Smooth muscle cell of the brain vasculature (primary cell): ENCODE measurements at regions not wholly inside any gene's neighbourhood (a gene's known extent, or its start where the extent isn't known, plus 50 kb on each side); places are given as distances from the start of the nearest gene placed in this dataset.
"Not testable (repeated sequence)": the region's sequence is repeated elsewhere in the genome, so short reads cannot be mapped to it uniquely, and the experiment has no call there.

Source experiments
- DNase-seq: peaks from one replicate; pipeline ENCODE4 v3.0.0-alpha.2; 2012; ENCODE audit warnings: low read depth, low spot score

DNA sequence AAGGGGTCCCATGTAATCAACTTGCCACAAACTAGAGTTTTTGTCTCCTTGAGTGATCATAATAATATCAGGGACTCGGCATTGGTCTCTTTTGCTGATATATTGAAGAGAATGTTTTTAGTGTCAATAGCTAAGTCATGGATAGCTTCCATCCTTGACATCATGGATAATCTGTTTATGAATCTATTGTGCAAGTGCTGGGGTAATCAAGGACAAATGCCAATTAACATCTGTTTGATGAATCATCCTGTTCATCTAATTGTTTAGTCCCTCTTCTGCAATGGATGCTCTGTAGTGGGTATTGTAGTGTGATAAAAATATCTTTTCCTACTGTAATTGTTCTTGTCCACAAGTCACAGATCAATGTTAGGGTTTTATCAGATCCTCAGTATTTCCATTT lies 607.5 kb upstream of the SEMA6A start:
- DNase-seq = no peak

DNA sequence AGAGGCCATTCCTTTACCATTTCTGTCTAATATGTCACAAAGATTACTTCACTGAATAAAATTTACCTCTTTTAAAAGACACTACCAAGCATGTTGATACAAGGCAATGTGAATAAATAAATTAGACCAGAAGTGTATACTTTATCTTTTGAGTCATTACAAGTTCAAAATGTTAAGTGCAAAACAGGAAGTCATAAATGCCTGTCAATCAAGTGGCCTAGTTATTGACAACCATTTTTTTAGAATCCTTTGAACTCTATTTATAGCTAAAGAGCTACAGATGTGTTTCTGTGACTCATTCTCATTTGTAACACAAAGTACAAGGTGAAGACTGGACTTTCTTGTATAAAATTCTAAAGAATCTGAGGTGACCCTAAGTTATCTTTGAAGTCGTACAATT lies 602.7 kb upstream of the SEMA6A start:
- no peak for DNase-seq

DNA sequence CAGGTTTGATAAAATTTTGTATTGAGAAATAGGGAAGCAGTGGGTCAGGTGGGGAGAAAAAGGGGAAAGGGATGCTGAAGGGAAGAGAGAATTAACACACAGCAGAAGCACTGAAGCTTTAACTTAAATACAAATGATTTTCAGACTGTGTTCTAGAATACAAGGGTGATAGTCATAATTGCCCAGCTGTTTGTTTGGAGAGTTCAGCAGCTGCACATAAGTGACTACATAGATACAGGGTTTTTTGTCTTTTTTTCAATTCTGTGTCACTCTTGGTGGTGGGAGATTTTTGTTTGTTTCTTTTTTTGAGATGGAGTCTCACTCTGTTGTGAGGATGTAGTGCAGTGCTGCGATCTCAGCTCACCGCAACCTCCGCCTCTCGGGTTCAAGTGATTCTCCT lies 590.4 kb upstream of the SEMA6A start:
- DNase-seq = no peak

DNA sequence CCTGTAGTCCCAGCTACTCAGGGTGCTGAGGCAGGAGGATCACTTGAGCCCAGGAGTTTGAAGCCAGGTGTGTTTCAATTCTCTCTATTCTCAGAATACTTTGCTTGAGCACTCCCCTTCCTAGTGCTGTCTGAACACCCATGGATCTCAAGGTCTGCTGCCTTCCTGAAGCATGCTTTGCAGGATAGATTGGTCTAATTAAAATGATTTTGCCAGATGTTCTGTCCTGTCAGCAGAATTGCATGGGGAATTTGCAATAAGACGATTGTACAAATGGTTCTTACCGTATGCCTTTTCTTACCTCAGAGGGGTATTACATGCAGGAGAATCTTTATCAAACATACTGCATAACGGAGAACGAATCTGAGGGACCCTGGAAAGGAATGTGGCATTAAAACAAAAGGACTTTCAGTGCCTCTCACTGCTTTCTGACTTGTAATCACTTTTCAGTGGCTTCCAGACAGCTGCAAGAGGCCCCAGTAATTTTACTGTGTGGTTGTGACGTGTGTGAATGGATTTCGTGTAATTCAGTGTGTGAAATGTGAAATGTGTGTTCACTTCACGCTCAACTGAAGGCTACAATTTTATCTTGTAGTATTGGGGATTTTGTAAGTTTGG lies 587.2 kb upstream of the SEMA6A start:
- DNase-seq = no peak

DNA sequence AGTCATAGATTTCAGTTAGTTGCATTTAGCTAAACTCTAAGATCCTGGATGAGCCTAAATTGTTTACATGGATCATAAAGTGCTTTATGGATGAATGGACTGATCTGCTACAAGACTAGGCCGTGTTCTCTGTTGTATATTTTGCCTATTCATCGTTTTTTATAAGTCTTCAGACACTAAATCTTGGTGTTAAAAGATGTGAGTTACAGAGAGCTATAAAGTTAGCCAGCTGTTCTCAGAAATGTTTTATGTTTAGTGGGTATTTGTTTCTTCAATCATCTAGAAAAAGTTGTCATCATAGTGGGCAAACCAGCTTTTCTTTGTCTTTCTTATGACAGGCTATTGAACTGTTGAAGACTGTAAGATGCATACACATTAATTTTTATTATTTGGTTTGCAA lies 585.8 kb upstream of the SEMA6A start:
- no peak for DNase-seq

DNA sequence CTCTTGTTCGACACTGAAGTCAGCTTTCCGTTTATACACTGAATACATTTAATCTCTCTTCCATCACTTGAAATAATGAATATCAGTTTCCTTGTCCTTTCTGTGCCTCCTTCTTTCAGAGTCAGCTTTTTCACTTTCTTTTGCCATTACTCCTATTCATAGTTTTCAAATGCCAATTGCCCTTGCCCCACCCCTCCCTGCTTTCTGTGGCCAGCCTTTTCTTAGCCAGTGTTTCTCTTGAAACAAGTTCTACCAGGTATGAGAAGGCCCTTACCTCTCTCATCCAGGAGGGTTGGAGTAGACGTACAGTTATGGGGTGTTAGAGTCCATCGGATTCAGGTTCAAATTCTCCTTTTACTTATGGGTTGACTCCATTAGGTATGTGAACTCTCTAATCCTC lies 574.7 kb upstream of the SEMA6A start:
- no peak for DNase-seq

DNA sequence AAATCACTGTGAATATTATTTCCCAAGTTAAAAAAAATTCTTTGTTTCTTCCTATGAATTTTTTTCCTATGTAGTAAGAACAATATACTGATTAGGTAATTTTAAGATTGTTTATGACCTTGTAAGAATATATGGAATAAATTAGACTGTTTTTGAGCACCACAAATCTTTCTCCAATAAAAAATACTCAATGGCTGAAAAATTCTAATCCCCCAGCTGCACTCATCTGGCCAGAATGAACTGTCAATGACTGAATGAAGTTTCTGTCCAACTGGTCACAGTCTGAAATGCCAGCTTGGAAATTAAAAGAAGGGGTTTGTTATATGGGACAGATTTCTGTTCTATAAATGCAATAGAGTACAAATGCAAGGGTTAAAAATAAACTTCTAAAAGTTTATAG lies 569.5 kb upstream of the SEMA6A start:
- no peak for DNase-seq

DNA sequence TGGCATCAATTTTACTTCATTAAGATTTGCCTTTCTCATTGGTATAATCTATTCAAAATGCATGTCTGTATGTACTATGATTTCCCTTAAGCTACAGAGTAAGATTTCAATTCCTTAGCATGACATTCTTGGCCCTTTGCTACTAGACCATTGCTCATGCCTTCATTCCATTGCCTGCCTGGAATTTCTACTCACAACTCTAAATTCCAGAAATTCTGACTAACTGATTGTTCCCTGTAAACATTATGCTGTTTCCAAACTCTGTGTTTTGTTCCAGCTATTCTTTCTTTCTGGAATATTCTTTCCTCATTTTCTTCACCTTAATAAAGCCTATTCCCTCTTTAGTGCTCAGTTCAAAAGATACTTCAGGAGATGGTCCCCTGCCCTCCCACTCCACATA lies 568.8 kb upstream of the SEMA6A start:
- no peak for DNase-seq

DNA sequence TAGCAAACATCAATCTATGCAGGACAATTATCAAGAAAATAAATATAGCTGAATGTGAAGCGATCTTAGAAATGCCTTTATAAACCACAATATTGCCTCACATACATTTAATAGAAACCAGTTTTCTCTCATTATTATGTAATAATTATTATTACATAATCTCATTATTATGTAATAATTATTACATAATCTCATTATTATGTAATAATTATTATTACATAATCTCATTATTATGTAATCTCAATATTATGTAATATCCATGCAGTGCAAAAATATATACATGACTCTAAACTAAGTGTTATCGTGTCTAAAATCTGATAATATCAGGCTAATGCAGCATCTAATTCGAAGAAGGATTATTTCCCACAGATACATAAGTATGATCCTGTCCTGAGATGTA lies 563.9 kb upstream of the SEMA6A start:
- no peak for DNase-seq

DNA sequence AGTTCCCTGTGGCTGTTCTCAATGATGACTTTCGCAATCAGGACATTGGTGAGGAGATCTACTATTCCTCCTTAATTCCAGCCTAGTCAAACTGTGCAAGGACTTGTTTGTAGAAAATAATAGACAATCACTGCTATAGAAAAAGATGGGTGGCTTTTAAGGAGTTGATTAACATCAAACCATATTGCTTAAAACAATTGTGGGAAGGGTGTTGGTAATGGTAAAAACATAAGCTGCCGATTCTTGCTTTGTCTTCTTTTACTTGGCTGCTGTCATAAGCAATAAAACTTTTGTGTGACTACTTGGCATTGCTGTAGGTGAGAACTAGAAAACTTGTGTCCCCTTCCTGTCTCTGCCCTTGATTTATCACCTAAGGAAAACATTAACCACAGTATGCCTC lies 561.2 kb upstream of the SEMA6A start:
- DNase-seq = no peak

DNA sequence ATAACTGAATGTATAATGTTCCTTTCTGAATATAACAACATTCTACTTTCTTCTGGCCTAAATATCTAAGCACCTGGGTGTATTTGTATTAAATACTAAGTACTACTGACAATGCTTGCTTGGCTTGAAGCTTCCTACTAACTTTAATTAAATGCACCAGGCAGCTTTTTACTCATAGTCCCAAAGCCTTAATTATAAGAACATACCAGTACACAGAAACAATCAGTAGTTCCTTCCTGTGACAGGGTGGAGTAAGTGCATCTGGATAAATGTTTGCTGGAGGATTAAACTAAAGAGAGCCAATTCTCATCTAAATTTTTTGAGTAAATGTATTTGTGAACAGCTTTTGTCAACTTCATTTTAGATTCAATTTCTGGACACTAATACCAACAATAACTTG lies 558.6 kb upstream of the SEMA6A start:
- no peak for DNase-seq

DNA sequence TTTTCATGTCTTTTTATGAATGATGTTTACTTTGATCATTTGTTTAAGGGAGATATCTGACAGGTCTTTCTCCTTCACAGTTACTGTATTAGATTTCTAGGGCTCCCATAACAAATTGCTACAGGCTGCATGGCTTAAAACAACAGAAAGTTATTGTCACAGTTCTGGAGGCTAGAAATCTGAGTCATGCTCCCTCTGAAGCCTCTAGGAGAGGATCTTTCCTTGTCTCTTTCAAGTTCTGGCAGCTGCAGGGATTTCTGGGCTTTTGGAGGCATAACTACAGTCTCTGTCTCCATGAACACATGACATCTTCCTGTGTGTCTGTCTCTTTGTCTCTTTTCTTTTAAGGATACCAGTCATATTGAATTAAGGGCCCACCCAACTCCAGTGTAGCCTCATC lies 557.3 kb upstream of the SEMA6A start:
- DNase-seq = no peak

DNA sequence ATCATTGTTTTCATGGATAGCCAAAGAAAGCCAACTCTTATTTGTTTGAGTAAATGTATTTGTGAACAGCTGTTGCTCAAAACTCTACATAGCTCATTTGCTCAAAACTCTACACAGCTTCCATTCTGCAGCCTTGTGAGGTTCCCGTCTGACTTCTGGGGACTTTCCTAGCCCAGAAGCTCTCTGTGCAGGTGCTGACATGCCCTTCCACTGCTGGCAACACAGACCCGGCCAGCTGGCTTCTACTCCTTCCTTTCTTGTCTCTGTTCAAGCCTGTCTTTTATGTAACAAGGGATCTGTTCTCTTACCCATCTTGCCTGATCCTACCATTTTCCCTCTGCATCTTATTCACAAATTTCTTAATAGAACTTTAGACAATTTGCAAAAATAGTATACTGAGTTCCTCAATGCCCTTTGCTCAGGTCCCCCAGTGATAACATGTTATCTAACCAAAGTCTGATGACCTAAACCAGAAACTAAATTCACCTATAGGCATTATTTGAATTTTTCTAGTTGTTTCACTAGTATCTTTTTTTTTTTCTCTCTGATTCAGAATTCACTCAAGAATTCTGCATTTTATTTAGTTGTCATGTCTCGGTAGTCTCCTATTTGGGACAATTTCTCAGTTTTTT lies 556.5 kb upstream of the SEMA6A start:
- DNase-seq = no peak

DNA sequence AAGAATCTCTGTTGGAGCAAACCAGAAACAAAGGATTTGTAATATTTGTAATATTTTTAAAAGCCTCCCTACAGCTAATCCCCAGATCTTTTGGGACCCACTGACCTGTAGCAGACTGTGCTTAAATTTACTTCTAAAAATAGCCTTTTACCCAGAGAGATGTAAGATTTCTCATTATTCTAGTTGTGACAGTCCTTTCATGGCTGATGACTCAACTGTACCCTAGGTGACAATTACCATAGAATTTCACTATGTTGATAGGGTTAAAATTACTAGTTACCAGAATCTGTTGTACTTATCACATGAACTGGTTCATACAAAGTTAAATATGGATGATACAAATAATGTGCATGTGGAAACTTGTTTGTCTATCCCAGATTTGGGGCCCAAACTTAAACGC lies 543.9 kb upstream of the SEMA6A start:
- DNase-seq = no peak

DNA sequence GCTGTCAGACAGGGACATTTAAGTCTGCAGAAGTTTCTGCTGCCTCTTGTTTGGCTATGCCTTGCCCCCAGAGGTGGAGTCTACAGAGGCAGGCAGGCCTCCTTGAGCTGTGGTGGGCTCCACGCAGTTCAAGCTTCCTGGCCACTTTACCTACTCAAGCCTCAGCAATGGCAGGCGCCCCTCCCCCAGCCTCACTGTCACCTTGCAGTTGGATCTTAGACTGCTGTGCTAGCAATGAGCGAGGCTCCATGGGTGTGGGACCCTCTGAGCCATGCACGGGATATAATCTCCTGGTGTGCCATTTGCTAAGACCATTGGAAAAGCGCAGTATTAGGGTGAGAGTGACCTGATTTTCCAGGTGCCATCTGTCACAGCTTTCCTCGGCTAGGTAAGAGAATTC lies 542.7 kb upstream of the SEMA6A start:
- DNase-seq = not testable (repeated sequence)

DNA sequence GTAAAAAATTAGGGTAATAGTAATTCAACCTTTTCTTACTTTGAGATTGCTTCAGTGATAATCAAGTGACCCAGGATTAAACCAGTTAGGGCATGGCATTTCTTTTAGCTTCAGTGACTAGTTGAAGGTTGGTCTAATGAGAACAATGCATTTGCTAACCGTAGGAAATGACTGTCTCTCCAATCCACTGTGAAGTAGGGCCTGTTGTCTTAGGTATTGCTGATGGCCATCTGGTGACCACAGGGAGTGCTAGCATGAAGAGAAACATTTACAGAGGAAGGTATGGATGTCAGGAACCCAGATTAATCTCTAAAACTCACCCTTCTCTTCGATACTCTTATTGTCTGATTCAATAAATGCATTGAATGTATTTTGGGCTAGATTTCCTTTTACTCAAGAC lies 535.9 kb upstream of the SEMA6A start:
- DNase-seq = no peak

DNA sequence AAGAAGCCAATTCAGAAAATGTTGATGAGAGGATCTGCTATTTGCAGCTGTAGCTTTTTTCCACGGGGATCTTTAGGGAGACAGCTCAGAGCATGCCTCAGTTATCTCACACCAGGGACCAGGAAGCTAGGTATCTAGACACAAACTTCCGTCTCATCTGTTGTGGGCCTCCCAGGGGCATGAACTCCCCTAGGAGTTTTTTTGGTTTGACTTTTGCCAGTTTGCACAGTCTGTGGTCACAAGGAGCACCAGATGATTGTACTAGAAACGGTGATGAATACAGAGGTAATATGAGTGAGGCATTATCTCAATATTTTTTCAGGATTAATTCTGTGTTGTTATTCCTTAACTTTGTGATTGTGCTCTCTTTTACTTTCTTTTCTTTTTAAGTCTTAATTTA lies 533.2 kb upstream of the SEMA6A start:
- no peak for DNase-seq

DNA sequence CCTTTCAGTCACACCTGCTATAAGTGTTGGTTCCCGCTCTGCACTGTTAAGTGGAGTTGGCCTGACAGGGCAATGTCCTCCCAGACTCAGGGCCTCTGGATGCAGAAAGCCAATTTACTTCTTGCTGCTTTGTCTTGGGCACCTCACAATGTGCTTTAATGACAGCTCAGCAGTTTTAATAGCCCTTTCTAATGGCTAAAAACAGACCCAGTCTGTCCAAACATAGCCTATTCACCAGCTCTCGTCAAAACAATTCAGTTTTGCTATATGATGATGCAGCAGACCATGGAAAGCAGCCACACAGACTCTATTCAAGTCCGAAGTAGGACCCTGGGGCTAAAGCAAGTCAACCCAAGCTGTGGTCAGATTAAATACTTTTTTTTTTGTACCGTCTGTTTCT lies 529.1 kb upstream of the SEMA6A start:
- no peak for DNase-seq

DNA sequence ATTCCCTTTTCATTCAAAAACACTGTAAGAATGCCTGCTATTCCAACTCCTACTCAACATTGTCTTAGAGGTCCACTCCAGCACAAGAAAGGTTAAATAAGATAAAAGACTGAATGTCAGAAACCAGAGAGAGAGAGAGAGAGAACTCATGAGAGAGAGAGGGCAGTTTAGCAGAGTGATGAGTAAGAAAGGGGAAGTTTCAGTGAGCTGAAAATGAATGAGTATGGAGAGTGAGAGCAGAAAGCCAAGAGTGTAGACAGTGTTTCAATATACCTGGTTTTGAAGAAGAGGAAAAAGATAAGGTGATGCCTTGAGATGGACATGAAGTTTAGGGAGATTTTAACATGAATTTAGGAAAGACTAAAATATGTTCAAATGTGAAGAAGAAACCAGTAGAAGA lies 528.0 kb upstream of the SEMA6A start:
- DNase-seq = no peak

DNA sequence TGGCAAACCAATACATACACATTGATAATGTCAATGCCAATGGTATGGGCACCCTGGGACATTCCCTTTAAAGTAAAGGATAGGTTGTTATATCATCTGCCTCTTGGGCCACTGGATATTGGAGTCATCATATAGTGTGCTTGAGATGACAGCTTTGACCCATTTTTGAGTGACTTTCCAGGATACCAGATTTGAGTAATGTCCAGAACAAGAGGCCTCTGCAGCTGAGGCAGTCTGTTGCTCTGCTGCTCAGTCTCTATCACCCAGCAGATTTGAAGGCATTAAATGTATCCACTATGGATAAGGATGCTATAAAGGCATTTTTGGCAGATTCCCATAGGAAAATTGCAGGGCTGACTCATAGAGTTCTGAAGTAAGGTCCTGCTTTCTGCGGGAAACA lies 525.6 kb upstream of the SEMA6A start:
- DNase-seq = no peak

DNA sequence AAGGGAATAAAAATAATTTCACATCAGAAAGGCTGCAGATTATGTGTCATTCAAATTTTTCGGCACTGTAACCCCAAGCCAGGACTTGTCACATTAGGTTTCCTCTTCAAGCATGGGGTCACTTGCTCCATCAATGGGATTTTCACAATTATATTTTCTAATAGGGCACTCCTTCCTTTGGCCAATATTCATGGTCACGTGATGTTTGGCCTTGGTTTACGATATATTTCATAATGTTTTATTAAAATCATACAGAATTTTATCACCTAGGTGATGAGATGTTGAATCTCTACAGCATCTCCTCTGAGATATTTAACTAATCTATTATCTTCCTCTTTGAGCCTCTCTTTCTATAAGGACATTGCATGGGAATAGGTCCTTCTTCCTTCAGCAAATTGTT lies 523.5 kb upstream of the SEMA6A start:
- DNase-seq = no peak

DNA sequence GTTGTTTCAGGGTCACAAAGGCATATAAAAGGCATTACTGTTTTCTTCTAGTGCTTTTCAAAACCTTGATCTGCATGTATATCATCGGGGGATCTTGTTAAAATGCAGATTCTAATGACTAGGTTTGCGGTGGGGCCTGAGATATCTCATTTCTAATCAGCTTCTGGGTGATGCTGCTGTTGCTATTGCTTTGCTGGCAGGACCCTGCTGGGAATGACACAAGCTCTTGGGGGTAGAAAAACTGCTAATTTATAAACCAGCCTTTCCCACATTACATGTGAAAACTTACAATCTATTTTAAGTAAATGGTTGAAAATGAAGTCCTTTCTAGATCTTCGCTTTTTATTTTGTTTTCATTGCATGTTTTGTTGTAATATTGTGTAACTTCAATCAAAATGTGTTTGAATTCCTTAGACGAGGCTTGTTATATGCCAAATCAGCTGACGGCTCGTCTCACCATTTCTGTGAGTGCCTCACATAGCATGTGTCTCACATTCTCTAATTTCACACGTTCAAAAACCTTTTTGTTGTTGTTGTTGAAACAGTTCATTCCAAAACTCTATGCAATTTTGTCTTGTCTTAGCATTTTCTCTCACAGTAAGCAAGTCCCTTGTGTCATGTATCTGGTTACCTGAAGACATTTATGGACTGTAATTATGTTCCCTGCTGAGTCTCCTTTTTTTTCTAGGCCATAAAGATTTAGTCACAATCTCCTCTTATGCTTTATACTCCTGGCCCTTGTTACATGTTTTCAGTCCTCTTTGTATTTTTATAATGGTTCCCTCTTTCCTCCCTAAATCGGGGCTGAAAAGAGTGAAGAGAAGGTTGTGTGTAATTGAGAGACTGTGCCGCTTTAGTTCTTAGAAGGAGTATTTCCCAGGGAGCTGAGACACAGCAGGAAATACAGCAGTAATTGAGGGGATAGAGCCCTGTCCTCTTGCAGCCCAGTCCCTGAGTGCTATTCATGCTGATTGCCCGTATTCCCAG lies 521.0 kb upstream of the SEMA6A start:
- no peak for DNase-seq
